ENCODE measurements at regions not wholly inside any gene's neighbourhood (a gene's known extent, or its start where the extent isn't known, plus 50 kb on each side); places are given as distances from the start of the nearest gene placed in this dataset.

DNA sequence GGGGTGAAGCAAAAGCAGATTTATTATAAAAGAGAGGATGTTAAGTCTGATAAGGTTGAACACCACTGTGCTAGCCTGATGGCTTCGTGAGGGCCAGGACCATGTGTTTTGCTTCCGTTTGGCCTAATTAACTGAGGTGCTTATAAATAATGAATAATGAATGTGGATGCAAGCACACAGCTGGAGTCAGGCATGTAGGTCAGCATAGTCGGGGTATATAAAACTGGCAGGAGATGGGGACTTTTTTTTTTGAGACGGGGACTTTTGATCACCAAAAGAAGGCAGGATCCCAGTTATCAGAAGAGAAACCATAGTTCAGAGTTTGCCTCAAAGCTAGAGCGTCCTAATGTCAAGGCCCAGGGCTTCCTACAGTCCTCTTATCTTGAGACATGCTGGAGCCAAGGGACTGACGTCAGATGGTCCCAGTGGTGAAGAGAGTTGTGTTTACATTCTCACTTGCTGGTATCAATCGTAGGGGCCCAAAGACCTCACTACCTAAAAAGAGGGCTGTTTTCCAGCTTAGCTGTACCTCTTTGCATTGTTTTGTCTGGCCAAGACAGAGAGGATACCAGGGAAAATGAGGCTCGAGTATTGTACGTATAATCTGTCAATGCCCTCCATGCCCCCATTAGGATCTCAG is 50.4 kb downstream of the RTL9 start:
- no peak for TF ChIP-seq CTCF (IDR thresholded peaks at IDR 0.05; ENCODE audit: low read depth, low read length)
- DNase-seq (ENCODE audit: extremely low read depth, low read depth), result no peak

- no peak for TF ChIP-seq CTCF (IDR thresholded peaks at IDR 0.05; ENCODE audit: low read depth, low read length)
- no peak for DNase-seq (ENCODE audit: extremely low read depth, low read depth)
Measured at GRCh38 chrX:110409925-110410324, 51.3 kb downstream of the RTL9 start.

DNA sequence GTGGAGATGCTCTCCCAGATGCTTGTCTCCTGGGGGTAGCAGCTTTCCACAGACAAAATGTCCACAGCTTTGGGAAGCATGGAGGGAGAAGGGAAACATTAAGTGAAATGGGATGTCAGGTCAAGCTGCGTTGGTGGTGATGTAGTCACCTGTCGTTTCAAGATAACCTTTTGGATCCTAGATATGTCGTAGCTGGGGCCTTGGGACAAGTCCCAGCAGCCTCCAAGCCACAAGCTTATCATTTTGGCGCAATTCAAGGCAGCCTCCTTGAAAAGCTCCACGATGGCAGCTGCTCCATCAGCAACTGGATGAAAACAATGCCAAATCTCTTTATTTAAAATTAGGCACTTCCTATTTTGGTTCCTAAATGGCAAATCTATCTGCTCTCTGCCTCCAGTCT is 52.0 kb downstream of the RTL9 start:
- no peak for DNase-seq (ENCODE audit: extremely low read depth, low read depth)
- TF ChIP-seq CTCF (IDR thresholded peaks at IDR 0.05; ENCODE audit: low read depth, low read length), result no peak

DNA sequence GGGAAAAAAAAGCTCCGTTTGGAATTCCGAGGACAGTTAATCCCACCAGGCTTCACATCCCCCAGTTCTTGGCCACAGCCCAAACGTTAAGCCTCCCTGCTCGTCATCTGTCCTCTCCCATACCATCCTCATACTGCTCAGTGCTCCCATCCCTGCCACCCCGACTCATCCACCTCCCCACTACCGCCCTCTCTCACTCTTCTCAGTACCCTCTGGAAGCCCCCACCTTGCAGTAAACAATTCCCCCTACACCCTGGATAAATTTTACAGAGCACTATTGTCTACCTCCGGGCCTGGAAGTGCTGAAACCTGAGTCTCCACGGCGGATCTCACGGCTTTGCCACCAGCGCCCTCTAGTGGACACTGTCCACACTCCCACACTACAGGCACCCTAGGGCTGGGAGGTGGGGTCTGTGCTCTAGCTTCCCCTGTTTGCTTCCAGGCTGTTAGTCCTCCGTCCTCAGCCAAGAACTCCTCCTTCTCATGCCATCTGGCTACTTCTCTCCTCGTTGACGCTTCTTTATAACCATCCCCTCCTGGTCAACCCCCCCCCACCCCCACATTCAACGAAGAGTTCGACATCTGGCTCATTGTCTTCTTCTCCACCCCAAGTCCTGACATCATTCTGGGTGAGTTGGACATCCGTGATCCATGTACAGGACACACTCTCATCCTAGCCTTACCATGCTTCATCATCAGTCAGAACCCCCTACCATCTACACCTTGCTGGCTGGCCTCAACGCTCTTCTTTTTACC is 54.5 kb downstream of the RTL9 start:
- no peak for DNase-seq (ENCODE audit: extremely low read depth, low read depth)
- TF ChIP-seq CTCF (IDR thresholded peaks at IDR 0.05; ENCODE audit: low read depth, low read length), result peak; percentile 91

- DNase-seq (ENCODE audit: extremely low read depth, low read depth), result no peak
- TF ChIP-seq CTCF (IDR thresholded peaks at IDR 0.05; ENCODE audit: low read depth, low read length), result no peak
Measured at GRCh38 chrX:110413727-110414124, 55.1 kb downstream of the RTL9 start.

- no peak for TF ChIP-seq CTCF (IDR thresholded peaks at IDR 0.05; ENCODE audit: low read depth, low read length)
- DNase-seq (ENCODE audit: extremely low read depth, low read depth), result no peak
Measured at GRCh38 chrX:110414273-110414672, 55.6 kb downstream of the RTL9 start.

DNA sequence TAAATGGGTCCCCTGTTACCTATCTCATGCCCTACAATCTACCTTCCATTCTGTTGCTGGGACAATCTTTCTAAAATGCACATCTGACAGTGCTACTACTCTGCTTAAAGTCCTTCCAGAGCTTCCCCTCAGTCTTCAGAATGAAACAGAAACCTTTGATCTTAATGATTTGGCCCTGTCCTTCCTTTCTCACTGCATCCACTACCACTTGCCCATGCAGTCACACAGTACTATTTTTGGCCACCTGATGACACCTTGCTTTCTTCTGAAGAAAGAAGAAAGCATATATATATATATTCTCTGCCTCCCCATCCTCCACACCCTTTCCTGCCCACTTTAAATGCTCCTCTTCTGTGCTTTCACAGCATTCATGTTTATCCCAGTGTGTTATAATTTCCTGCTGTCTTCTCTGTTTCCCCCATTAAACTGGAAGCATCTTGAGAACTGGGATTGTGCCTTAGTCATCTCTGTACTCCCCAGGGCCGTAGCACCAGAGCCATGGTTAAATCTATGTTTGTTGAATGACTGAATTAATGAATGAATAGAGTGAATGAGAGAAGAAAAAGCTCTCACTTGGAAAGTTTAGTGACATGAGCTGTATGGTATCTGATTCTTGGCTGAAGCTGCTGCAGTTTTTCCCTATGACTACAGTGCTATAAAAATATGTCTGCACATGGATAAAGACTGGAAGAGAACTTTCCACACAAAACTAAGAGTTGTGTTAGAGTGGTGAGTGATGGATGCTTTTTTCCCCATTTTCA is 56.2 kb downstream of the RTL9 start:
- no peak for TF ChIP-seq CTCF (IDR thresholded peaks at IDR 0.05; ENCODE audit: low read depth, low read length)
- DNase-seq (ENCODE audit: extremely low read depth, low read depth), result no peak
